ACC112 (cell line): ENCODE measurements at regions not wholly inside any gene's neighbourhood (a gene's known extent, or its start where the extent isn't known, plus 50 kb on each side); places are given as distances from the start of the nearest gene placed in this dataset.
A peak's percentile ranks its signal among the peaks of the same experiment; 100 is the strongest.

Source experiments
- H2AFZ ChIP-seq: fragments of 200-600 bp; sonication (generic); one replicate; pipeline ENCODE4 v1.6.0; 2017; ENCODE audit warnings: antibody characterized with exemption, low read length; ENCODE audit not compliant: unreplicated experiment
- H3K27ac ChIP-seq: fragments of 200-600 bp; sonication (generic); 2 replicates; pipeline ENCODE4 v1.5.1; 2014; ENCODE audit warnings: low read depth, mild to moderate bottlenecking, antibody characterized with exemption, low read length, moderate library complexity
- H3K27me3 ChIP-seq: fragments of 200-600 bp; sonication (generic); 2 replicates; pipeline ENCODE4 v1.6.1; 2014; ENCODE audit warnings: mild to moderate bottlenecking, antibody characterized with exemption, low read length, moderate library complexity, mixed read lengths; ENCODE audit not compliant: insufficient read depth
- H3K36me3 ChIP-seq: fragments of 200-600 bp; sonication (generic); 2 replicates; pipeline ENCODE4 v1.6.1; 2016; ENCODE audit warnings: mild to moderate bottlenecking, antibody characterized with exemption, low read length, moderate library complexity, mixed read lengths; ENCODE audit not compliant: insufficient read depth
- H3K4me1 ChIP-seq: fragments of 200-600 bp; sonication (generic); one replicate; pipeline ENCODE4 v1.6.1; 2016; ENCODE audit warnings: low read length, mixed read lengths; ENCODE audit not compliant: insufficient read depth, unreplicated experiment, control insufficient read depth
- H3K4me3 ChIP-seq: fragments of 200-600 bp; sonication (generic); 2 replicates; pipeline ENCODE4 v1.5.1; 2014; ENCODE audit warnings: mild to moderate bottlenecking, low read depth, low read length
- H3K79me2 ChIP-seq: fragments of 200-600 bp; sonication (generic); one replicate; pipeline ENCODE4 v1.6.0; 2016; ENCODE audit warnings: low read length; ENCODE audit not compliant: control insufficient read depth, unreplicated experiment, insufficient read depth

GRCh38 chr5:125883223-125883622 lies 540.0 kb upstream of the GRAMD2B start:
- Histone ChIP-seq H2AFZ (no peak overlapping the region), H3K27ac (no peak overlapping the region), H3K4me3 (no peak overlapping the region), H3K36me3 (no peaks in the 10 kb centered on the region), H3K4me1 (no peaks in the 10 kb centered on the region), H3K79me2 (no peaks in the 10 kb centered on the region), H3K27me3 (no peaks in the 10 kb centered on the region)

DNA sequence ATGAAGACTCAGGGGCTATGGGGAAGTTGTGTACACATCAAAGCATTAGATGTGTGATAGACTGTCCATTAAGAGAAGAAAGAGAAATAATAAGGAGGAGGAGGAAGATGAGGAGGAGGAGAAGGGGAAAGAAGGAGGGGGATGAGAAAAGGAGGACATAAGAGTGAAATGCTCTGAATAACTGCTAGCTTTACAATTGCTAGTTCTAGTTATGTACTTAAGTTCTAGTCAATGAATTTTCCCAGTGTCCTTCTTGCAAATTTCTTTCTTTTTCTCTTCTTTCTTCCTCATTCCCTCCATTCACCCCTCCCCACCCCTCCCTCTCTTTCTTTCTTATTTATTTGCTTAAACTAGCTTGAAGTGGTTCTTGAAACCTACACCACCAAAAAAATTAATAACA lies 534.9 kb upstream of the GRAMD2B start:
- Histone ChIP-seq H3K79me2 (no peaks in the 10 kb centered on the region), H3K27ac (no peak overlapping the region)

DNA sequence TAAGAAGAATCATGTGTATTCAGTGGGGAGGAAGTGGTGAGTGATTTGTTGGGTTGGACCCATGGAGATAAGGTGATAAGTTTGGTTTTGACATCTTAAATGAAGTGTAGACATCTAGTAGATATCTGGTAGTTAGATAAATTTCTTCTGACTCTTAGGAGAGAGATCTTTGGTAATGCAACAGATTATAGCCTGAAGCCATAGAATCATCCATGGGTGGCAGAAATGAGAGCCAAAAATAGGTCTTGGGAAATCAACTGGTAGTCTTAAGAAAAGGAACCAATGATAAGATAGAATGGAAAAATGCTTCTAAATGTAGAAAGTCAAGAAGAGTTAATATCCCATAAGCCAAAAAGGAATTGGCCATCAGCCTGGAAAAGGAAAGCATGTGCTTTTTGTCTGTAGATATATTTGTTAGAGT lies 532.7 kb upstream of the GRAMD2B start:
- no peak overlapping the region for H3K27ac ChIP-seq
- no peak overlapping the region for H3K4me3 ChIP-seq
- H3K27me3 ChIP-seq: no peaks in the 10 kb centered on the region
- no peaks in the 10 kb centered on the region for H3K79me2 ChIP-seq
- H2AFZ ChIP-seq: no peak overlapping the region
- no peaks in the 10 kb centered on the region for H3K36me3 ChIP-seq
- no peaks in the 10 kb centered on the region for H3K4me1 ChIP-seq

More for the DNA sequence above, 534.9 kb upstream of the GRAMD2B start:
- Histone ChIP-seq H3K4me1 (no peaks in the 10 kb centered on the region), H3K36me3 (no peaks in the 10 kb centered on the region), H3K27me3 (no peaks in the 10 kb centered on the region), H3K4me3 (no peak overlapping the region), H2AFZ (no peak overlapping the region)

DNA sequence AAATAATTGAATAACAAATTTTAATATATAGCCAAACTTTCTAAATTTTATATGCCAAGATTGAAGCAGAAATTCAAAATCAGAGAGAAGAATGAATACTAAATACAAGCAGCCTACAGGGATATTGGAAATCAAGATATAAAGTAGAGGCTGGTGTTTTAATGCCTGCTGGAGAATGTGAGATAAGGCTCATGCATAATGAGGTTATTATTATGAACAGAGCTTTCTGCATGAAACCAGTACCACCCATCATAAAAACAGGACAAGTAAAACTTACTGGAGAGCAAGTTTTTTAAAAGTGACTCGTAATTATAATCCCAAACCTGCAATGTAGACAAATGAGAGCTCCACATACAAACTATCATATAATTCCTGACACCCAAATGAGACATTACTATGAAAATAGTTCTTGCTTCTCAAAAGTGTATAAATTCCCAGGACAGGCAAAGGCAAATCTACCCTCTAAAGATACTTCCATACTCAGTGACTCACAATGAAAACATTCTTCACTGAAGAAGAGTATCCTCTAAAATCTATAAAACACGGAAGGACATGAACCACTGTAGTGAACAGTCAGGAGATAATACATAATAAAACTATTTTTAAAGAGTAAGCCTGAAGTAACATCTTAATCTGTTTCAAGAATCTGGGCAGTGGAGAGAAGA lies 532.0 kb upstream of the GRAMD2B start:
- Histone ChIP-seq H3K4me3 (no peak overlapping the region), H3K27me3 (no peaks in the 10 kb centered on the region), H3K27ac (no peak overlapping the region), H2AFZ (no peak overlapping the region), H3K79me2 (no peaks in the 10 kb centered on the region), H3K36me3 (no peaks in the 10 kb centered on the region), H3K4me1 (no peaks in the 10 kb centered on the region)

- Histone ChIP-seq H3K4me3 (no peak overlapping the region), H3K79me2 (no peaks in the 10 kb centered on the region), H3K4me1 (peaks cover 4% of the 10 kb centered on the region), H3K36me3 (no peaks in the 10 kb centered on the region), H2AFZ (no peak overlapping the region), H3K27me3 (no peaks in the 10 kb centered on the region), H3K27ac (no peak overlapping the region)
Observed at GRCh38 chr5:125894383-125894782, 528.8 kb upstream of the GRAMD2B start.

DNA sequence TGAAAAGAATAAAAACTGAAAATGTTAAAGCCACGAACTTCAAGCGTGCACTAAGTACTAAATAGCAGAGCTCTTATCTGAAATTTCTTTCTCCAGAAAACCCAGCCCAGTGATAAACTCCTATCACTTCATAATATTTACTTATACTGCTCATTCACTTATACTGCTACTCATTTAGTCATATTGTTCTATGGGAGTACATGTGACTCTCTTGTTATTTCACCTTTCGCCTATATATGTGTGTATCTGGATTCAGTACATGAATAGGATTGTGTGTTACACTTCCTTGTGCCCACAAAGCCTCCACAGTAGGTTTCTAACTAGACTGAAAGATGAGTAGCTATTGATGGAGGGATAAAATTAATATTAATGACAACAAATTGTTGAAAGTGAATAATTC lies 526.8 kb upstream of the GRAMD2B start:
- H3K27me3 ChIP-seq: no peaks in the 10 kb centered on the region
- no peak overlapping the region for H3K4me3 ChIP-seq
- H3K36me3 ChIP-seq: no peaks in the 10 kb centered on the region
- no peak overlapping the region for H2AFZ ChIP-seq
- H3K27ac ChIP-seq: no peak overlapping the region
- no peaks in the 10 kb centered on the region for H3K79me2 ChIP-seq
- H3K4me1 ChIP-seq: peaks cover 4% of the 10 kb centered on the region

DNA sequence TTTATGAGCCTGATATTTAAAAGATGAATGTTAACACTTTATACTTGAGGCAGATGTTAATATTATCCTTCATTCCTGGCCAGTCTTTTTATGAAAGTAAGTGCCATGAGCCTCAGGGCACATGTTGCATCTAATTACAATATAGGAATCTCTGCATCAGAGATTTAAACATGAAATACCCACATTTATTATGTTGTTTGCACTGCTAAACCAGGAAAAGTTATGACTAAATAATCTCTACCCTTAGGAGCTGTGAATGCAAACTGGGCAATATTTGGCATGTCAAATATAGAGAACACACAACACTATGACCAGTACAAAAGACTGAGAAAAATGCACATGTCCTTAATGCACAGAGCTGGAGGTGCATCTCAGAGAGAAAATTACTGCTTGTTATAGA lies 526.1 kb upstream of the GRAMD2B start:
- no peak overlapping the region for H3K4me3 ChIP-seq
- H3K79me2 ChIP-seq: no peaks in the 10 kb centered on the region
- no peak overlapping the region for H2AFZ ChIP-seq
- H3K4me1 ChIP-seq: peaks cover 4% of the 10 kb centered on the region
- H3K27ac ChIP-seq: no peak overlapping the region
- no peaks in the 10 kb centered on the region for H3K36me3 ChIP-seq
- no peaks in the 10 kb centered on the region for H3K27me3 ChIP-seq

- Histone ChIP-seq H3K79me2 (no peaks in the 10 kb centered on the region), H3K27me3 (no peaks in the 10 kb centered on the region), H3K36me3 (no peaks in the 10 kb centered on the region), H2AFZ (peak overlapping the region; percentile 67), H3K4me1 (peaks cover 4% of the 10 kb centered on the region), H3K27ac (no peak overlapping the region), H3K4me3 (peak overlapping the region; percentile 51; the same call in 1 of the 2 replicates)
Observed at GRCh38 chr5:125898851-125899405, 524.3 kb upstream of the GRAMD2B start.

DNA sequence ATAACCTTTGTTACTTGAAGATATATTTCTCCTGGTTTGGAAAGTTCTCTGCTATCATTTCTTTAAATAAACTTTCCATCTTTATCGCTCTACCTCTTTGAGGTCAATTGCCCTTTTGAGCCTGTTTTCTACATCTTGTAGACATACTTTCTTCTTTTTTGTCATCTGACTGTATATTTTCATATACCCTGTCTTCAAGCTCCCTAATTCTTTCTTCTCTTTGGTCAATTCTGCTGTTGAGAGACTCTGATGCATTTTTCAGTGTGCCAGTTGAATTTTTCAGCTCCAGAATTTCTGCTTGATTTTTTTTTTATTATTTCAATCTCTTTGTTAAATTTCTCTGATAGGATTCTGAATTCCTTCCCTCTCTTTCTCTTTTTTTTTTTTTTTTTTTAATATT lies 511.2 kb upstream of the GRAMD2B start:
- Histone ChIP-seq H3K27ac (no peak overlapping the region), H2AFZ (no peak overlapping the region), H3K4me1 (no peaks in the 10 kb centered on the region)

DNA sequence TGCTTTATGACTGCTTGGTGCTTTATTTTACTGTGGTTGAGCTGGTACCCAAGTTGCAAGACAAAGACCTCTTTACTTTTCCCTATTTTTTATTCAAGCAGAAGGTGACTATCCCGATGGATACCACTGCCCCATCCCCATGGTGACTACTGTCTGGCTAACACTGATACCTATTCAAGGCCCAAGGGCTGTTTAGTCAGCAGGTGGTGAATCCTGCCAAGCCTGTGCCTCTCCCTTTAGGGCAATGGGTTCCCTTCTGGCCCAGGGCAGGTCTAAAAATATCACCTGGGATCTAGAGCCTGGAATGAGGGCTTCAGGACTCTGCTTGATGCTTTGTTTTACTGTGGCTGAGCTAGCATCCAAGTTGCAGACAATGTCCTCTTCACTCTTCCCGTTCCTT lies 510.0 kb upstream of the GRAMD2B start:
- no peaks in the 10 kb centered on the region for H3K27me3 ChIP-seq
- H3K27ac ChIP-seq: no peak overlapping the region
- no peaks in the 10 kb centered on the region for H3K4me1 ChIP-seq
- H3K79me2 ChIP-seq: no peaks in the 10 kb centered on the region
- H2AFZ ChIP-seq: no peak overlapping the region
- H3K36me3 ChIP-seq: no peaks in the 10 kb centered on the region
- no peak overlapping the region for H3K4me3 ChIP-seq

More for the DNA sequence above, 511.2 kb upstream of the GRAMD2B start:
- H3K27me3 ChIP-seq: no peaks in the 10 kb centered on the region
- H3K4me3 ChIP-seq: no peak overlapping the region
- H3K36me3 ChIP-seq: no peaks in the 10 kb centered on the region
- H3K79me2 ChIP-seq: no peaks in the 10 kb centered on the region

GRCh38 chr5:125914471-125914870 lies 508.7 kb upstream of the GRAMD2B start:
- no peaks in the 10 kb centered on the region for H3K79me2 ChIP-seq
- H3K4me3 ChIP-seq: no peak overlapping the region
- no peaks in the 10 kb centered on the region for H3K4me1 ChIP-seq
- H3K27me3 ChIP-seq: no peaks in the 10 kb centered on the region
- no peak overlapping the region for H2AFZ ChIP-seq
- H3K27ac ChIP-seq: no peak overlapping the region
- H3K36me3 ChIP-seq: no peaks in the 10 kb centered on the region
